ENCODE measurements at regions not wholly inside any gene's neighbourhood (a gene's known extent, or its start where the extent isn't known, plus 50 kb on each side); places are given as distances from the start of the nearest gene placed in this dataset.

GRCh38 chr11:70763606-70764005 lies 365.3 kb downstream of the CTTN start:
- WGBS (ENCODE audit: low lambda C conversion rate) = 28% methylated on average over 3 of the region's 3 CpGs
- H3K9me2 ChIP-seq = no peaks in the 10 kb centered on the region
- H3F3A ChIP-seq (replicated peaks; ENCODE audit: insufficient read depth) = no peaks in the 10 kb centered on the region
- no peaks in the 10 kb centered on the region for H3K9me3 ChIP-seq
- no peak overlapping the region for H3K4me3 ChIP-seq (ENCODE audit: low read depth in 2 of 2, low read length in 1 of 2)
- H3K27ac ChIP-seq (ENCODE audit: low read depth in 2 of 2, low read length in 1 of 2) = no peak overlapping the region
- no peak overlapping the region for H2AFZ ChIP-seq (ENCODE audit: low read depth)
- H3K36me3 ChIP-seq (replicated peaks in 1 of 2; ENCODE audit: control insufficient read depth in 1 of 2, insufficient read depth in 2 of 2, low read length in 1 of 2) = no peaks in the 10 kb centered on the region
- no peaks in the 10 kb centered on the region for H3K79me2 ChIP-seq (ENCODE audit: insufficient read depth)
- H3K4me2 ChIP-seq = no peak overlapping the region
- no peak for TF ChIP-seq MAX (IDR thresholded peaks at IDR 0.05; ENCODE audit: low read depth)
- TF ChIP-seq CTCF (IDR thresholded peaks at IDR 0.05) = no peak
- TF ChIP-seq GATA2 (CRISPR knock-in tag; IDR thresholded peaks at IDR 0.05) = no peak
- TF ChIP-seq POLR2AphosphoS5 (IDR thresholded peaks at IDR 0.05; ENCODE audit: low read depth, low read length) = no peak
- no peak for TF ChIP-seq USF2 (IDR thresholded peaks at IDR 0.05; ENCODE audit: borderline replicate concordance, low read depth, low read length)
- H4K20me1 ChIP-seq (ENCODE audit: insufficient read depth) = no peaks in the 10 kb centered on the region
- no peaks in the 10 kb centered on the region for H3K4me1 ChIP-seq (ENCODE audit: control insufficient read depth in 1 of 2, insufficient read depth in 2 of 2, low read depth in 1 of 2, low read length in 1 of 2)
- ChIA-PET CTCF (interaction anchor here (0.8 kb wide), 1 partner anchor 297 kb away, joined by 5 read pairs; no protein-coding TSS in a partner anchor), POLR2A (no interaction called here)
- no peak overlapping the region for H3K9ac ChIP-seq
- no peaks in the 10 kb centered on the region for H3K27me3 ChIP-seq (ENCODE audit: insufficient read depth)
- no peak for DNase-seq

- Histone ChIP-seq H3F3A (replicated peaks; ENCODE audit: insufficient read depth) (no peaks in the 10 kb centered on the region), H4K20me1 (ENCODE audit: insufficient read depth) (no peaks in the 10 kb centered on the region), H3K36me3 (replicated peaks in 1 of 2; ENCODE audit: control insufficient read depth in 1 of 2, insufficient read depth in 2 of 2, low read length in 1 of 2) (no peaks in the 10 kb centered on the region), H3K79me2 (ENCODE audit: insufficient read depth) (no peaks in the 10 kb centered on the region), H3K9ac (no peak overlapping the region), H2AFZ (ENCODE audit: low read depth) (no peak overlapping the region), H3K4me2 (no peak overlapping the region), H3K4me3 (ENCODE audit: low read depth in 2 of 2, low read length in 1 of 2) (no peak overlapping the region), H3K27ac (ENCODE audit: low read depth in 2 of 2, low read length in 1 of 2) (no peak overlapping the region), H3K9me2 (no peaks in the 10 kb centered on the region), H3K9me3 (no peaks in the 10 kb centered on the region), H3K4me1 (ENCODE audit: control insufficient read depth in 1 of 2, insufficient read depth in 2 of 2, low read depth in 1 of 2, low read length in 1 of 2) (no peaks in the 10 kb centered on the region), H3K27me3 (ENCODE audit: insufficient read depth) (no peaks in the 10 kb centered on the region)
- WGBS (ENCODE audit: low lambda C conversion rate) = 25% methylated on average over 3 of the region's 3 CpGs
- ChIA-PET CTCF (no interaction called here), POLR2A (no interaction called here)
- DNase-seq = no peak
- no peak for TF ChIP-seq GATA2 (CRISPR knock-in tag; IDR thresholded peaks at IDR 0.05)
- no peak for TF ChIP-seq CHD2 (IDR thresholded peaks at IDR 0.05; ENCODE audit: low read length, partially characterized antibody)
- no peak for TF ChIP-seq EP300 (IDR thresholded peaks at IDR 0.05; ENCODE audit: borderline replicate concordance in 1 of 2, low read depth in 1 of 2, low read length in 1 of 2)
- no peak for TF ChIP-seq YY1 (IDR thresholded peaks at IDR 0.05; ENCODE audit: low read depth)
- TF ChIP-seq GABPA (IDR thresholded peaks at IDR 0.05; ENCODE audit: low read depth) = no peak
- TF ChIP-seq RXRA (IDR thresholded peaks at IDR 0.05; ENCODE audit: borderline replicate concordance, low read depth) = no peak
- TF ChIP-seq CTCF (IDR thresholded peaks at IDR 0.05) = no peak
- no peak for TF ChIP-seq USF1 (IDR thresholded peaks at IDR 0.05; ENCODE audit: borderline replicate concordance, low read depth)
- TF ChIP-seq FOXJ3 (CRISPR knock-in tag; IDR thresholded peaks at IDR 0.05) = no peak
- TF ChIP-seq PBX3 (IDR thresholded peaks at IDR 0.05) = no peak
- no peak for TF ChIP-seq IRF3 (IDR thresholded peaks at IDR 0.05; ENCODE audit: low read depth, low read length)
- TF ChIP-seq FOXM1 (IDR thresholded peaks at IDR 0.05; ENCODE audit: low read depth) = no peak
- no peak for TF ChIP-seq TEAD4 (IDR thresholded peaks at IDR 0.05; ENCODE audit: borderline replicate concordance, insufficient read depth)
Observed at GRCh38 chr11:70764356-70764905, 366.1 kb downstream of the CTTN start.

All from SK-N-SH (cell line).